ENCODE measurements at regions not wholly inside any gene's neighbourhood (a gene's known extent, or its start where the extent isn't known, plus 50 kb on each side); places are given as distances from the start of the nearest gene placed in this dataset.
A peak's percentile ranks its signal among the peaks of the same experiment; 100 is the strongest.
"Not testable (repeated sequence)": the region's sequence is repeated elsewhere in the genome, so short reads cannot be mapped to it uniquely, and the experiment has no call there.

- H2BK20ac ChIP-seq (ENCODE audit: low read depth, low read length, poor library complexity, severe bottlenecking) = no peak overlapping the region
- no peaks in the 10 kb centered on the region for H3K27me3 Mint-ChIP-seq (ENCODE audit: low read depth)
- H3K23me2 ChIP-seq (ENCODE audit: insufficient read length, low read depth, low read length, poor library complexity, severe bottlenecking) = no peaks in the 10 kb centered on the region
- no peak overlapping the region for H3K27ac ChIP-seq (ENCODE audit: insufficient read length, low read depth, low read length)
- H3K56ac ChIP-seq (ENCODE audit: insufficient read length, low read depth, low read length) = no peak overlapping the region
- no peaks in the 10 kb centered on the region for H3K79me1 ChIP-seq (ENCODE audit: insufficient read depth, low read depth, low read length, poor library complexity, severe bottlenecking)
- no peaks in the 10 kb centered on the region for H3K9me3 ChIP-seq (ENCODE audit: control insufficient read depth, low read depth, low read length)
- no peaks in the 10 kb centered on the region for H4K20me1 ChIP-seq (ENCODE audit: control insufficient read depth, insufficient read depth, insufficient read length)
- no peaks in the 10 kb centered on the region for H3K79me2 ChIP-seq (ENCODE audit: insufficient read depth, low read length)
- H3K27me3 ChIP-seq (ENCODE audit: insufficient read depth, low read length) = no peaks in the 10 kb centered on the region
- H3K4me2 ChIP-seq (ENCODE audit: insufficient read depth, insufficient read length, low read length) = no peak overlapping the region
- no peak overlapping the region for H3K23ac ChIP-seq (ENCODE audit: insufficient read length, low read depth, low read length)
- H2BK5ac ChIP-seq (ENCODE audit: insufficient read length, low read length) = no peak overlapping the region
- peaks cover 0 to 2% (median 0%) of the 10 kb centered on the region in 3 experiments; a peak in 1 of 7 replicates for H3K36me3 Mint-ChIP-seq (ENCODE audit: insufficient read depth in 1 of 3, low read depth in 3 of 3)
- no peaks in the 10 kb centered on the region for H3K4me1 Mint-ChIP-seq
- no peak overlapping the region for H3K14ac ChIP-seq (ENCODE audit: insufficient read depth, low read length)
- no peak overlapping the region for H3K9ac ChIP-seq (ENCODE audit: extremely low read depth, insufficient read length, low read length)
- no peak overlapping the region for H4K91ac ChIP-seq (ENCODE audit: insufficient read length, low read depth, low read length)
- H3K4me3 Mint-ChIP-seq = no peak overlapping the region
- no peaks in the 10 kb centered on the region for H3K4me1 ChIP-seq (ENCODE audit: insufficient read depth, low read length)
- H3T11ph ChIP-seq (ENCODE audit: low read length) = no peak overlapping the region
- WGBS (ENCODE audit: extremely low coverage, insufficient read length, low lambda C conversion rate) = no CpG with 5 or more reads among the region's 5 CpGs
- no peak overlapping the region for H2AK5ac ChIP-seq (ENCODE audit: insufficient read length, low read length)
- peak overlapping the region in 1 of 3 experiments; percentile 68; a peak in 1 of 7 replicates for H3K27ac Mint-ChIP-seq
- H2BK12ac ChIP-seq (ENCODE audit: insufficient read length, low read depth, low read length) = no peak overlapping the region
- H2AFZ ChIP-seq (ENCODE audit: low read length) = no peak overlapping the region
- H3K4ac ChIP-seq (ENCODE audit: low read depth, low read length) = no peak overlapping the region
- H4K8ac ChIP-seq (replicated peaks; ENCODE audit: insufficient read length, low read depth, low read length) = no peak overlapping the region
- no peak overlapping the region for H2BK120ac ChIP-seq (ENCODE audit: low read depth, low read length, poor library complexity, severe bottlenecking)
- no peak overlapping the region for H3K18ac ChIP-seq (ENCODE audit: insufficient read length, low read depth, low read length)
- TF ChIP-seq CTCF (conservative IDR thresholded peaks at IDR 0.05) = no peak
- peaks cover 4 to 7% of the 10 kb centered on the region in 2 experiments; a peak in 3 of 5 replicates for H3K9me3 Mint-ChIP-seq
- no peak overlapping the region for H4K5ac ChIP-seq (ENCODE audit: insufficient read length, low read depth, low read length)
- DNase-seq = no peak
- no peak overlapping the region for H2BK15ac ChIP-seq (ENCODE audit: low read depth, low read length)
These were observed 79.5 kb downstream of the SETD4 start for GRCh38 chr21:35980821-35981220.

- H3K4me2 ChIP-seq (ENCODE audit: insufficient read depth, insufficient read length, low read length); H3K9me3 Mint-ChIP-seq; H4K5ac ChIP-seq (ENCODE audit: insufficient read length, low read depth, low read length); H3K27me3 Mint-ChIP-seq (ENCODE audit: low read depth); H2BK20ac ChIP-seq (ENCODE audit: low read depth, low read length, poor library complexity, severe bottlenecking); H3K23me2 ChIP-seq (ENCODE audit: insufficient read length, low read depth, low read length, poor library complexity, severe bottlenecking); H2AK5ac ChIP-seq (ENCODE audit: insufficient read length, low read length); H3K27ac ChIP-seq (ENCODE audit: insufficient read length, low read depth, low read length); H3K56ac ChIP-seq (ENCODE audit: insufficient read length, low read depth, low read length); H3K18ac ChIP-seq (ENCODE audit: insufficient read length, low read depth, low read length); H3K27me3 ChIP-seq (ENCODE audit: insufficient read depth, low read length); H3K4me1 ChIP-seq (ENCODE audit: insufficient read depth, low read length); H2BK5ac ChIP-seq (ENCODE audit: insufficient read length, low read length); H3K4ac ChIP-seq (ENCODE audit: low read depth, low read length); H3K36me3 Mint-ChIP-seq (ENCODE audit: insufficient read depth in 1 of 3, low read depth in 3 of 3); H2BK15ac ChIP-seq (ENCODE audit: low read depth, low read length); H3K9ac ChIP-seq (ENCODE audit: extremely low read depth, insufficient read length, low read length); H2AFZ ChIP-seq (ENCODE audit: low read length); H3K23ac ChIP-seq (ENCODE audit: insufficient read length, low read depth, low read length); H4K20me1 ChIP-seq (ENCODE audit: control insufficient read depth, insufficient read depth, insufficient read length); H3K4me3 Mint-ChIP-seq; H3K4me1 Mint-ChIP-seq; H3K79me2 ChIP-seq (ENCODE audit: insufficient read depth, low read length); H3K79me1 ChIP-seq (ENCODE audit: insufficient read depth, low read depth, low read length, poor library complexity, severe bottlenecking); H3K27ac Mint-ChIP-seq; H4K91ac ChIP-seq (ENCODE audit: insufficient read length, low read depth, low read length); H2BK120ac ChIP-seq (ENCODE audit: low read depth, low read length, poor library complexity, severe bottlenecking); H4K8ac ChIP-seq (replicated peaks; ENCODE audit: insufficient read length, low read depth, low read length); DNase-seq; H3T11ph ChIP-seq (ENCODE audit: low read length); H3K14ac ChIP-seq (ENCODE audit: insufficient read depth, low read length); H2BK12ac ChIP-seq (ENCODE audit: insufficient read length, low read depth, low read length); H3K9me3 ChIP-seq (ENCODE audit: control insufficient read depth, low read depth, low read length): not testable (repeated sequence)
- WGBS (ENCODE audit: extremely low coverage, insufficient read length, low lambda C conversion rate) = no CpG with 5 or more reads among the region's 7 CpGs
These were observed 82.5 kb downstream of the SETD4 start for GRCh38 chr21:35977860-35978259.

All from H9 (cell line).